ENCODE measurements at regions not wholly inside any gene's neighbourhood (a gene's known extent, or its start where the extent isn't known, plus 50 kb on each side); places are given as distances from the start of the nearest gene placed in this dataset.
"Not testable (repeated sequence)": the region's sequence is repeated elsewhere in the genome, so short reads cannot be mapped to it uniquely, and the experiment has no call there.

- peak; percentile 70 for DNase-seq (ENCODE audit: extremely low spot score)
- 77% methylated on average over 7 of the region's 7 CpGs for WGBS
- Histone ChIP-seq H3K4me1 (no peaks in the 10 kb centered on the region), H3K4me3 (no peak overlapping the region), H3K27me3 (no peaks in the 10 kb centered on the region), H3K27ac (replicated peaks in 1 of 4) (peak overlapping the region in 1 of 4 donors; percentile 2), H3K36me3 (no peaks in the 10 kb centered on the region), H3K9me3 (no peaks in the 10 kb centered on the region)
- intact Hi-C loops (cut with DNase I) = no loop called here
- TF ChIP-seq EP300 (IDR thresholded peaks at IDR 0.05) (no peak), POLR2AphosphoS5 (IDR thresholded peaks at IDR 0.05) (no peak), CTCF (IDR thresholded peaks at IDR 0.05) (no peak), POLR2A (IDR thresholded peaks at IDR 0.05; ENCODE audit: low read depth) (no peak)
Measured at GRCh38 chr20:11995805-11996567, 78.3 kb downstream of the BTBD3 start.

- 83% methylated on average over 1 of the region's 1 CpG for WGBS
- intact Hi-C loops (cut with DNase I); H3K9me3 ChIP-seq; H3K4me3 ChIP-seq; H3K27ac ChIP-seq (replicated peaks in 1 of 4); H3K27me3 ChIP-seq; H3K4me1 ChIP-seq; H3K36me3 ChIP-seq: not testable (repeated sequence)
- DNase-seq (ENCODE audit: extremely low spot score) = peak; percentile 80
Measured at GRCh38 chr20:12004776-12005175, 87.1 kb downstream of the BTBD3 start.

- intact Hi-C loops (cut with DNase I) = no loop called here
- H3K4me3 ChIP-seq = no peak overlapping the region
- no peak overlapping the region for H3K27ac ChIP-seq (replicated peaks in 1 of 4)
- H3K27me3 ChIP-seq = no peaks in the 10 kb centered on the region
- 72% methylated on average over 9 of the region's 9 CpGs for WGBS
- DNase-seq (ENCODE audit: extremely low spot score) = peak; percentile 85
- H3K36me3 ChIP-seq = no peaks in the 10 kb centered on the region
- no peaks in the 10 kb centered on the region for H3K9me3 ChIP-seq
- peaks cover 0 to 4% (median 0%) of the 10 kb centered on the region in 4 donors for H3K4me1 ChIP-seq
- TF ChIP-seq POLR2A (IDR thresholded peaks at IDR 0.05; ENCODE audit: low read depth) (no peak), EP300 (IDR thresholded peaks at IDR 0.05) (no peak), CTCF (IDR thresholded peaks at IDR 0.05) (peak; percentile 35 to 61 (median 48))
Measured at GRCh38 chr20:12012241-12013222, 94.8 kb downstream of the BTBD3 start.

- DNase-seq (ENCODE audit: extremely low spot score) = no peak
- WGBS = 87% methylated on average over 4 of the region's 4 CpGs
- no peaks in the 10 kb centered on the region for H3K27me3 ChIP-seq
- no peak for TF ChIP-seq POLR2AphosphoS5 (IDR thresholded peaks at IDR 0.05)
- no peak for TF ChIP-seq CTCF (IDR thresholded peaks at IDR 0.05)
- no peak for TF ChIP-seq EP300 (IDR thresholded peaks at IDR 0.05)
- no peak for TF ChIP-seq POLR2A (IDR thresholded peaks at IDR 0.05; ENCODE audit: low read depth)
- H3K9me3 ChIP-seq = no peaks in the 10 kb centered on the region
- peaks cover 0 to 4% (median 0%) of the 10 kb centered on the region in 4 donors for H3K4me1 ChIP-seq
- no peaks in the 10 kb centered on the region for H3K36me3 ChIP-seq
- H3K4me3 ChIP-seq = no peak overlapping the region
- intact Hi-C loops (cut with DNase I) = no loop called here
- no peak overlapping the region for H3K27ac ChIP-seq (replicated peaks in 1 of 4)
Measured at GRCh38 chr20:12014276-12014675, 96.6 kb downstream of the BTBD3 start.

- no peaks in the 10 kb centered on the region for H3K9me3 ChIP-seq
- DNase-seq (ENCODE audit: extremely low spot score) = no peak
- TF ChIP-seq POLR2A (IDR thresholded peaks at IDR 0.05; ENCODE audit: low read depth) (no peak), EP300 (IDR thresholded peaks at IDR 0.05) (no peak), CTCF (IDR thresholded peaks at IDR 0.05) (no peak), POLR2AphosphoS5 (IDR thresholded peaks at IDR 0.05) (no peak)
- no peaks in the 10 kb centered on the region for H3K27me3 ChIP-seq
- no peak overlapping the region for H3K4me3 ChIP-seq
- WGBS = 96% methylated on average over 1 of the region's 1 CpG
- no peaks in the 10 kb centered on the region for H3K36me3 ChIP-seq
- intact Hi-C loops (cut with DNase I) = no loop called here
- H3K4me1 ChIP-seq = peaks cover 0 to 4% (median 0%) of the 10 kb centered on the region in 4 donors
- no peak overlapping the region for H3K27ac ChIP-seq (replicated peaks in 1 of 4)
Measured at GRCh38 chr20:12014736-12015135, 97.0 kb downstream of the BTBD3 start.
